ENCODE measurements at regions not wholly inside any gene's neighbourhood (a gene's known extent, or its start where the extent isn't known, plus 50 kb on each side); places are given as distances from the start of the nearest gene placed in this dataset.

- DNase-seq (ENCODE audit: low spot score in 2 of 2, unreplicated experiment in 2 of 2): no peak
- Mint-ChIP-seq H3K4me1 (no peaks in the 10 kb centered on the region), H3K36me3 (no peaks in the 10 kb centered on the region), H3K4me3 (no peak overlapping the region), H3K27ac (no peak overlapping the region), H3K27me3 (ENCODE audit: low read depth) (no peaks in the 10 kb centered on the region), H3K9me3 (peaks cover 10% of the 10 kb centered on the region)
- TF ChIP-seq CTCF (IDR thresholded peaks at IDR 0.05; ENCODE audit: unreplicated experiment): no peak
These were observed 91.7 kb downstream of the SPATA31D1 start for GRCh38 chr9:82080265-82080664.

- Mint-ChIP-seq H3K27ac (no peak overlapping the region), H3K9me3 (peaks cover 10% of the 10 kb centered on the region), H3K36me3 (no peaks in the 10 kb centered on the region), H3K4me3 (no peak overlapping the region), H3K27me3 (ENCODE audit: low read depth) (no peaks in the 10 kb centered on the region), H3K4me1 (no peaks in the 10 kb centered on the region)
- TF ChIP-seq CTCF (IDR thresholded peaks at IDR 0.05; ENCODE audit: unreplicated experiment): no peak
- DNase-seq (ENCODE audit: low spot score in 2 of 2, unreplicated experiment in 2 of 2): no peak
These were observed 92.9 kb downstream of the SPATA31D1 start for GRCh38 chr9:82081496-82081895.

GRCh38 chr9:82082563-82082962 lies 94.0 kb downstream of the SPATA31D1 start:
- H3K27ac Mint-ChIP-seq: no peak overlapping the region
- H3K27me3 Mint-ChIP-seq (ENCODE audit: low read depth): peaks cover 2% of the 10 kb centered on the region
- no peak overlapping the region for H3K4me3 Mint-ChIP-seq
- no peaks in the 10 kb centered on the region for H3K4me1 Mint-ChIP-seq
- no peak for TF ChIP-seq CTCF (IDR thresholded peaks at IDR 0.05; ENCODE audit: unreplicated experiment)
- H3K9me3 Mint-ChIP-seq: peaks cover 6% of the 10 kb centered on the region
- no peak for DNase-seq (ENCODE audit: low spot score in 2 of 2, unreplicated experiment in 2 of 2)
- no peaks in the 10 kb centered on the region for H3K36me3 Mint-ChIP-seq

GRCh38 chr9:82088591-82088990 lies 100.0 kb downstream of the SPATA31D1 start:
- Mint-ChIP-seq H3K4me3 (no peak overlapping the region), H3K27me3 (ENCODE audit: low read depth) (peaks cover 2% of the 10 kb centered on the region), H3K9me3 (peaks cover 3% of the 10 kb centered on the region), H3K4me1 (peaks cover 4% of the 10 kb centered on the region), H3K27ac (no peak overlapping the region), H3K36me3 (no peaks in the 10 kb centered on the region)
- no peak for TF ChIP-seq CTCF (IDR thresholded peaks at IDR 0.05; ENCODE audit: unreplicated experiment)
- DNase-seq (ENCODE audit: low spot score in 2 of 2, unreplicated experiment in 2 of 2): no peak

- H3K4me1 Mint-ChIP-seq: peaks cover 4% of the 10 kb centered on the region
- no peak overlapping the region for H3K4me3 Mint-ChIP-seq
- no peak overlapping the region for H3K27ac Mint-ChIP-seq
- DNase-seq (ENCODE audit: low spot score in 2 of 2, unreplicated experiment in 2 of 2): no peak
- H3K9me3 Mint-ChIP-seq: peaks cover 3% of the 10 kb centered on the region
- no peaks in the 10 kb centered on the region for H3K36me3 Mint-ChIP-seq
- H3K27me3 Mint-ChIP-seq (ENCODE audit: low read depth): peaks cover 2% of the 10 kb centered on the region
- no peak for TF ChIP-seq CTCF (IDR thresholded peaks at IDR 0.05; ENCODE audit: unreplicated experiment)
These were observed 101.5 kb downstream of the SPATA31D1 start for GRCh38 chr9:82090046-82090445.

GRCh38 chr9:82091100-82091499 lies 102.5 kb downstream of the SPATA31D1 start:
- no peak for TF ChIP-seq CTCF (IDR thresholded peaks at IDR 0.05; ENCODE audit: unreplicated experiment)
- H3K4me1 Mint-ChIP-seq: peaks cover 4% of the 10 kb centered on the region
- peaks cover 3% of the 10 kb centered on the region for H3K9me3 Mint-ChIP-seq
- DNase-seq (ENCODE audit: low spot score in 2 of 2, unreplicated experiment in 2 of 2): no peak
- no peak overlapping the region for H3K27ac Mint-ChIP-seq
- H3K27me3 Mint-ChIP-seq (ENCODE audit: low read depth): peaks cover 2% of the 10 kb centered on the region
- no peaks in the 10 kb centered on the region for H3K36me3 Mint-ChIP-seq
- H3K4me3 Mint-ChIP-seq: no peak overlapping the region

Data from mesothelial cell of epicardium (in vitro differentiated cells).